Body of pancreas (tissue), 4 donors: ENCODE measurements at regions not wholly inside any gene's neighbourhood (a gene's known extent, or its start where the extent isn't known, plus 50 kb on each side); places are given as distances from the start of the nearest gene placed in this dataset.

Source experiments
- ATAC-seq: fragments of 150-250 bp; one replicate; pipeline ENCODE4 v1.9.1; 2016
- DNase-seq, 4 donors: peaks; one replicate each; pipeline ENCODE4 v3.0.0-alpha.2; 2019
- H3K27ac ChIP-seq, 4 donors: fragments of 200-600 bp; sonication (generic); 1 replicate in 3 of 4; 2 replicates in 1 of 4; pipeline versions ENCODE4 v1.5.1 to v1.6.1; 2016 to 2019; ENCODE audit warnings: mild to moderate bottlenecking in 1 of 4, mixed read lengths in 1 of 4, moderate library complexity in 1 of 4
- H3K27me3 ChIP-seq, 2 donors: fragments of 200-600 bp; sonication (generic); one replicate each; pipeline ENCODE4 v1.6.0; 2016; ENCODE audit warnings: mild to moderate bottlenecking in 1 of 2
- H3K36me3 ChIP-seq, 2 donors: fragments of 200-600 bp; sonication (generic); replicated peaks in 1 of 2; 2 replicates each; pipeline ENCODE4 v1.5.1; 2016; ENCODE audit warnings: low read depth in 2 of 2; ENCODE audit not compliant: insufficient read depth in 1 of 2
- H3K4me1 ChIP-seq: fragments of 200-600 bp; sonication (generic); one replicate; pipeline ENCODE4 v1.6.0; 2016
- H3K4me3 ChIP-seq, 2 donors: fragments of 200-600 bp; sonication (generic); 1 replicate in 1 of 2; 2 replicates in 1 of 2; pipeline ENCODE4 v1.5.1; 2016 to 2019
- H3K9me3 ChIP-seq, 3 donors: fragments of 200-600 bp; sonication (generic); 1 replicate in 2 of 3; 2 replicates in 1 of 3; pipeline ENCODE4 v1.5.1; 2016
- CTCF ChIP-seq, 7 experiments: fragments of 450-650 bp in 4 of 7; fragments of 200-600 bp in 3 of 7; sonication (generic) in 3 of 7; IDR thresholded peaks; one replicate each; pipeline ENCODE4 v1.5.1; 2016 to 2019; ENCODE audit warnings: antibody characterized with exemption in 7 of 7
- POLR2A ChIP-seq, 3 donors: fragments of 450-650 bp; IDR thresholded peaks; one replicate each; pipeline ENCODE4 v1.6.1; 2016; ENCODE audit warnings: antibody characterized with exemption in 3 of 3, mild to moderate bottlenecking in 2 of 3
- WGBS, 2 donors: methylation state at CpG; one replicate each; pipeline ENCODE4 v1.1.5; 2017; 5-methylcytosine and 5-hydroxymethylcytosine counted together
- intact Hi-C: fragments of 100-400 bp; cut with DNase I; formaldehyde crosslinking; loops from one replicate; pipeline ENCODE4 v1.15.1; 2023

DNA sequence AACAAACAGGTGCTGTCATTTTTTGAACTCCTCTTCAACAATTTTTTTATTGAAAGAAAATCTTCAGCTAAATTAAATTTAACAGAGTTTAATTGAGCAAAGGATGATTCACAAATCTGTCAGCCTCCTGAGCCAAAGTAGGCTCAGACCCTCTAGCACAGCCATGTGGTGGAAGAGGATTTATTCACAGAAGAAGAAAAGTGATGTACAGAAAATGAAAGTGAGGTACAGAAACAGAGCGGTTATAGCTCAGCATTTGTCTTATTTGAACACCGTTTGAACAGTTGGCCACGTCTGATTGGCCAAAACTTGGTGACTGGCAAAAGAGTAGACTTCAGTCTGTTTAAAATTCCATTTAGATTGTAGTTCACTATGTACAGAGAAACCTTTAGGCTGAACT, 217.3 kb downstream of the SPANXN1 start:
- Histone ChIP-seq H3K9me3 (no peaks in the 10 kb centered on the region), H3K4me3 (no peak overlapping the region), H3K36me3 (no peaks in the 10 kb centered on the region), H3K4me1 (no peaks in the 10 kb centered on the region), H3K27ac (no peak overlapping the region), H3K27me3 (no peaks in the 10 kb centered on the region)
- DNase-seq (no peak), ATAC-seq (no peak)
- 59 to 71% methylated on average over 3 of the region's 3 CpGs for WGBS, 2 donors
- intact Hi-C loops: no loop called here
- TF ChIP-seq CTCF (IDR thresholded peaks at IDR 0.05) (no peak), POLR2A (IDR thresholded peaks at IDR 0.05) (no peak)

DNA sequence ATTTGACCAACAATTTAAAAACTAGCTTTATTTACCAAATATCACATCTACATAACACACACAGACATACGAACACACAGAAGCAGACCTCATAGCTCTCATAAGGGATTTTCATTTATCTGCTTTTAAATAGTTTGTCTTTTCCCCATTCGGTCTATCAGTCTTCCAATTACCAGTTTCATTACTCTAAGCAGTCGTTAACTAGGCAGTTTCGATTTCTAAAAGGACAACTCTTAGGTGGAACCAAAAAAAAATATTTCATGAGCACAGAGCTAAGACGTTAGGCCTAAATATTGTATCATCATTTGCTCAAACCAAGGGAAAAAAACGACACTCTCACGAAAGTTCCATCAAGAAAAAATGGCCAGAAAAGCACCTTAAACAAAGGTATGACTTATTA, 228.4 kb downstream of the SPANXN1 start:
- ATAC-seq (no peak), DNase-seq (no peak)
- H3K9me3 ChIP-seq: no peaks in the 10 kb centered on the region
- intact Hi-C loops: no loop called here
- no peaks in the 10 kb centered on the region for H3K4me1 ChIP-seq
- no peak overlapping the region for H3K4me3 ChIP-seq
- TF ChIP-seq POLR2A (IDR thresholded peaks at IDR 0.05) (no peak), CTCF (IDR thresholded peaks at IDR 0.05) (no peak)
- no peaks in the 10 kb centered on the region for H3K36me3 ChIP-seq
- no peaks in the 10 kb centered on the region for H3K27me3 ChIP-seq
- WGBS, 2 donors: 53 to 54% methylated on average over 7 of the region's 7 CpGs
- no peak overlapping the region for H3K27ac ChIP-seq

GRCh38 chrX:145484740-145485139, 237.4 kb downstream of the SPANXN1 start:
- ATAC-seq: no peak
- H3K9me3 ChIP-seq: no peaks in the 10 kb centered on the region
- no peaks in the 10 kb centered on the region for H3K36me3 ChIP-seq
- DNase-seq: no peak
- no peak for TF ChIP-seq CTCF (IDR thresholded peaks at IDR 0.05)
- TF ChIP-seq POLR2A (IDR thresholded peaks at IDR 0.05): no peak
- intact Hi-C loops: no loop called here
- H3K4me1 ChIP-seq: no peaks in the 10 kb centered on the region
- no peaks in the 10 kb centered on the region for H3K27me3 ChIP-seq
- H3K4me3 ChIP-seq: no peak overlapping the region
- H3K27ac ChIP-seq: no peak overlapping the region

DNA sequence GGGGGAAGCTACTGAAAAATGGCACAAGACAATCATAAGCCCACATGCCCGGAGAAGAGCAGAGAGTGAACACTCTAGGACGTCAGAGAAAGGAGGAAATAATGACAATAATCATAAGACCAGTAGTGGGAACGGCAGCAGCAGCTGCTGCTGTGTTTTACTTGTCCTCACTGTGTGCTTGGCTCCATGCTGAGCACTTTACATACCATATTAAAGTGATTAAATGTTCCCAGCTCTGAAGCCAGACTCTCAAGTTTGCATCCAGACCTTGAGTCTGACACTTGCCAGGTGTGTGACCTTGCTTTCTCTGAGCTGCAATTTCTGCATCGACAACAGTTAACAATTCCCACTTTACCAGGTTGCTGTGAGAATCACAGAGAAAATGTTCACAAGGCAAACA, 255.4 kb downstream of the SPANXN1 start:
- H3K4me3 ChIP-seq: no peak overlapping the region
- DNase-seq: no peak
- H3K4me1 ChIP-seq: no peaks in the 10 kb centered on the region
- no peak overlapping the region for H3K27ac ChIP-seq
- ATAC-seq: no peak
- H3K27me3 ChIP-seq: no peaks in the 10 kb centered on the region
- no peaks in the 10 kb centered on the region for H3K9me3 ChIP-seq
- no peak for TF ChIP-seq CTCF (IDR thresholded peaks at IDR 0.05)
- no peak for TF ChIP-seq POLR2A (IDR thresholded peaks at IDR 0.05)
- no peaks in the 10 kb centered on the region for H3K36me3 ChIP-seq
- intact Hi-C loops: no loop called here
- 10 to 14% methylated on average over 4 of the region's 4 CpGs for WGBS, 2 donors

DNA sequence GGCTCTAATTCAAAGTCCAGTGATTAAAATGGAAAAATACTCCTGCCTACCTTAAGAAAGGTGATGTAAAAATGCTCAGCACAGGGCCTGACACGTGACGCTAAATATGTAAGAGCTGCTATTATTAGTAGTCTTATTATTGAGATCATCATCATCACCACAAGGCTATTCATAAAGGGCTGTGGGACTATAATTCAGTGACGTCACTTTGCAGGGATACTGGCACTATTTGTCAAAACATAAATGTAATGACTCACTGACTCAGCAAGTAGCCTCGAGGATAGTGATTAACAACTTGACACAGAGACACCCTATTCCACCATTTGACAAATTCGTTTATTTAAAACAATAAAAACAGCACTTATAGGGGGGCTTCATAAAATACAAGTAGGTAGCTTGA, 258.9 kb downstream of the SPANXN1 start:
- no peaks in the 10 kb centered on the region for H3K9me3 ChIP-seq
- intact Hi-C loops: no loop called here
- no peak for TF ChIP-seq CTCF (IDR thresholded peaks at IDR 0.05)
- no peak for TF ChIP-seq POLR2A (IDR thresholded peaks at IDR 0.05)
- no peak for ATAC-seq
- 58 to 69% methylated on average over 5 of the region's 5 CpGs for WGBS, 2 donors
- DNase-seq: no peak
- H3K4me1 ChIP-seq: no peaks in the 10 kb centered on the region
- H3K27ac ChIP-seq: no peak overlapping the region
- H3K4me3 ChIP-seq: no peak overlapping the region
- no peaks in the 10 kb centered on the region for H3K27me3 ChIP-seq
- no peaks in the 10 kb centered on the region for H3K36me3 ChIP-seq
